GM12875 (cell line): ENCODE measurements at regions not wholly inside any gene's neighbourhood (a gene's known extent, or its start where the extent isn't known, plus 50 kb on each side); places are given as distances from the start of the nearest gene placed in this dataset.

Experiments used
- H3K4me3 ChIP-seq: one replicate; pipeline ENCODE4 v1.5.1; 2011; ENCODE audit warnings: low read depth, low read length, control low read depth
- TF ChIP-seq, protein P1 (sequence below): IDR thresholded peaks from 2 replicates; pipeline ENCODE4 v1.5.1; 2011; ENCODE audit warnings: low read depth, mild to moderate bottlenecking, control low read depth, inconsistent platforms, low read length, moderate library complexity, borderline replicate concordance; ENCODE audit not compliant: insufficient read depth

DNA sequence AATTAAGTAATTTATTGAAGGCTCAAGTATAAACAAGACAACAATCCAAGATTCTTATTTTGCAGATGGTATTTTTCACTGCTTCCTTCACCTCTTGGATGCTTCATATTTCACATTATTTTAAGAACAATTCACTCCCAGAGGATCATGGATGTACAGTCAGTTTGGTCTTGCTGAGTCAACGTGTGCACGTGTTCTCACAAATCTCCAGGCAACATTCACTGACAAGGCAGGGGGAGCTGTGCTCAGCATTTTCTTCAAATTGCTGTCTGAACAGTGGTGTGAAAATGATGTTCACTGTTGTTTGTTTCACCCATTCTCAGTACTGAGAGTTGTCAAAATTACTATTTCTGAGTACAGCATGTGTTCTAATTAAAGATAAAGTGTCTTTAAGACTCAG, 118.3 kb upstream of the SLC38A4 start:
- H3K4me3 ChIP-seq = no peak overlapping the region
- TF ChIP-seq, protein P1, sequence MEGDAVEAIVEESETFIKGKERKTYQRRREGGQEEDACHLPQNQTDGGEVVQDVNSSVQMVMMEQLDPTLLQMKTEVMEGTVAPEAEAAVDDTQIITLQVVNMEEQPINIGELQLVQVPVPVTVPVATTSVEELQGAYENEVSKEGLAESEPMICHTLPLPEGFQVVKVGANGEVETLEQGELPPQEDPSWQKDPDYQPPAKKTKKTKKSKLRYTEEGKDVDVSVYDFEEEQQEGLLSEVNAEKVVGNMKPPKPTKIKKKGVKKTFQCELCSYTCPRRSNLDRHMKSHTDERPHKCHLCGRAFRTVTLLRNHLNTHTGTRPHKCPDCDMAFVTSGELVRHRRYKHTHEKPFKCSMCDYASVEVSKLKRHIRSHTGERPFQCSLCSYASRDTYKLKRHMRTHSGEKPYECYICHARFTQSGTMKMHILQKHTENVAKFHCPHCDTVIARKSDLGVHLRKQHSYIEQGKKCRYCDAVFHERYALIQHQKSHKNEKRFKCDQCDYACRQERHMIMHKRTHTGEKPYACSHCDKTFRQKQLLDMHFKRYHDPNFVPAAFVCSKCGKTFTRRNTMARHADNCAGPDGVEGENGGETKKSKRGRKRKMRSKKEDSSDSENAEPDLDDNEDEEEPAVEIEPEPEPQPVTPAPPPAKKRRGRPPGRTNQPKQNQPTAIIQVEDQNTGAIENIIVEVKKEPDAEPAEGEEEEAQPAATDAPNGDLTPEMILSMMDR = no peak

DNA sequence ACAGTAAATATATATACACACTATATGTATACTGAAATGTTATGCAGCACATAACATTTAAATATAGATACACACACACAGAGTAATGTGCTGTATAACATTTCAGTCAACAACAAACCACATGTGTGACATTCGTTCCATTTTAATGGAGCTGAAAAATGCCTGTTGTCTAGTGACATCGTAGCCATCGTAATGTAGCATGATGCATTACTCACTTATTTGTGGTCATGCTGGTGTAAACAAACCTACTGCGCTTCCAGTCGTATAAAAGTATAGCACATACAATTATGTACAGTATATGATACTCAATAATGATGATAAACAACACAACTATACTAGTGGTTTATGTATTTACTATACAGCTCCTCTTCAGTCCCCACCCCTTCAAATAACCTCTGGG, 119.0 kb upstream of the SLC38A4 start:
- TF ChIP-seq, protein P1 = no peak

DNA sequence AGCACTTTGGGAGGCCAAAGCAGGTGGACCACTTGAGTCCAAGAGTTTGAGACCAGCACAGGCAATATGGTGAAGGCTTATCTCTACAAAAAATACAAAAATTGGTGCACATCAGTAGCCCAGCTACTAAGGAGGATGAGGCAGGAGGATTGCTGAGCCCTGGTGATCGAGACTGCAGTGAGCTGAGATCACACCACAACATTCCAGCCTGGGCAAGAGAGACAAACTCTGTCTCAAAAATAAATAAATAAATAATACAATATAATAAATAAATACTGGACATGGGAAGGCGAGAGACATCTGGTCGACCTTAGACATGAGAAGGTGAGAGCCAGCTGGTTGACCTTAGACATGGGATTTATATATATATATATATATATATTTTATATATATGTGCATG, 119.8 kb upstream of the SLC38A4 start:
- TF ChIP-seq, protein P1 = no peak
- H3K4me3 ChIP-seq = no peak overlapping the region

More for the DNA sequence above, 119.0 kb upstream of the SLC38A4 start:
- H3K4me3 ChIP-seq = no peak overlapping the region

DNA sequence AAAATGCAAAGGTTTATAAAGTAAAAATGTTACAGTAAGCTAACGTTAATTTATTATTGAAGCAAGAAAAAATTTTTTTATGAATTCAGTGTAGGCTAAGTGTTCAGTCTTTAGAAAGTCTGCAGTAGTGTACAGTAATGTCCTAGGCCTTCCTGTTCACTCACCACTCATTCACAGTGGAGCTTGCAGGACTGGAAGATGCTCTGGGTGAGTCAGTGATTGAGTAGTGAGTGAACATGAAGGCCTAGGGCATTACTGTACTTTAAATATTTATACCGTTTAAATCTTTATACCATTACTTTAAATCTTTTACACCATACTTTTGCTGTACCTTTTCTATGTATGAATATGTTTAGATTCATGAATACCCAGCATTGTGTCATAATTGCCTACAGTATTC, 120.3 kb upstream of the SLC38A4 start:
- TF ChIP-seq, protein P1 = no peak
- H3K4me3 ChIP-seq = no peak overlapping the region

DNA sequence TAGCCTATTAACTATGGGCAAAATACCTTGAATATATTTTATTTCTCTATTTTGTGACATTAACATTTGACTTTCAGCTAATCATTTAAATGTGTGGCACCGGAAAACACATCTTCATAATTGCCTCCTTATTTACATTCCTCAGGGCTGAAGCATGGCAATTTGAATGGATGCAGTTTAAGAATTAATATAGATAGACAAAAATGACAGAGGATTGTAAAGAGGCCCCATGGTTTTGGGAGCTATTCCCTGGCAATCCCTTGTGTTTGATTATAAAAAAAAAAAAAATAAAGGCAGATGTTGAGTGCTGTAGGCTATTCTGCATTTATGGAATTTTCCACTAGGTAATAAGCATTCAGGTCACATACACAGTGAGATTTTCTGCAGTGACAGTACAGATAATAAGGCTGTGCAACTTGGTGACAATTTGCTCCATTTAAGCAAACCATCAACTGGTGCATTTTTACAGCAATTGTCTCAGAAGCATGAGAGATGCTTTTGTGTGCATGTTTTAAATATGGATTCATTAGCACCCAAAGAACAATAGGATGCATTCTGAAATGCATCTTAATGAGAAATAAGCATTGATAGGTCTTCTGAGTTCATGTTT, 123.2 kb upstream of the SLC38A4 start:
- H3K4me3 ChIP-seq = no peak overlapping the region
- TF ChIP-seq, protein P1 = no peak

DNA sequence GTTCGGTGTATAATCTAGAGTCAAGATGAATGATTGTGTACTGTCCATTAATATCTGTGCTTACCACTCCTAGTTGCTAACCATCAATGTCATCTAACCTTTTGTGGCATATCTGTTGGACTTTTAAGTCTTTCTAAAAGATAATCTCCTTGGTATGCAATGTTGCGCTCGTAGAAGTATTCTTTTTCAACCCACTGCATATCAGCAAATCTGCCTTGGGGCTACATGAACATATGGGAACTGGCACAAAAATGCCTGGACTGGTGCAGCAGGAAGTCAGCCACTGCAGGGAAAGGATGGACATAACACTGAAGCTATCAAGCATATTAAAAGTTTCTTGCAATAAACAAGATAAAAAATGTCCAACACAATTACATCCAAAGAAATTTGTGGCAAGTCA, 124.3 kb upstream of the SLC38A4 start:
- TF ChIP-seq, protein P1 = no peak
- H3K4me3 ChIP-seq = no peak overlapping the region

DNA sequence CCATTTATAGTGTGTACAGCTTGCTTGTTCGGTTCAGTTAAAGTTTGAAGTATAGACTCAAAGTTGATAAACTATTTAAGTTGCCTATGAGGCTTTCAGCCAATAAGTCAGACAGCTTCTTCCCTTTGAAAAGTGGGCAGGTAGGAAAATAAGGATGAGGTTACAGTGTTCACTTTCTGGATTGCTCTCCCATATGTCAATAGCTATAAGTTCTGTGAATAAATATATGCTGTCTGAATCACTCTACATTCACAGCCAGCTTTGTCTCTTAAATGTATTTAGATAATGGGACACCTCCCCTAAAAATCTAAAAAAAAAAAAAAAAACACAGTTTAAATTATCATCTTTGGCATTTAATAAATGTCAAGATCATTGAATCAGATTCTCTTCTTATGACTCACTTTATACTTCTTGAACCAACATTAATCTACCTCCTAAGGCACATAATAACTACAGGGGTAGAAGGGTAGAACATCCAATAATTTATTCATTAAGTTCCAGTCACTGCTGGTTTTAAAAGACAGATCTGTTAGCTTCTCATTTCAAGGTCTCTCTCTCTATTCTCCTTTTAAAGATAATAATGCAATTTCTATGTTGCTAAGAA, 126.4 kb upstream of the PCED1B start:
- H3K4me3 ChIP-seq = no peak overlapping the region
- TF ChIP-seq, protein P1 = no peak
